ENCODE measurements at regions not wholly inside any gene's neighbourhood (a gene's known extent, or its start where the extent isn't known, plus 50 kb on each side); places are given as distances from the start of the nearest gene placed in this dataset.

DNA sequence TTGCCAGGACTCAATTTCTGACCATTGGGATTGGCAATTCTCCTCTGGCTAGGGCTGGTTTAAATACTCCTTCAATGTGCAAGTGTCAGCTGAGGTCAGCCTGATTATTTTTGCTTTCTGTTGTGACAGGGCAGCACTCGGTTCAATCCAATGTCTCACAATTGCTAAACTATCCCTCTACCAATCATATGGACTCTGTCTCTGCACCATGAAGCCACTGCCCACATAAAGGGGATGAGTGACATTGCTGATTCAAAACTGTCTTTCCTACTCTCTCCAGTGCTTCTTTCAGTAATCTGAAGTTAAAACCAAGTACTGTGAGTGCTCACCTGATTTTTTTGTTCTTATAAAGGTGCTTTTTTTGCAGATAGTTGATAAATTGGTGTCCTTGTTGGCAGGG, 1030.7 kb downstream of the GLUD2 start:
- TF ChIP-seq, protein P1, sequence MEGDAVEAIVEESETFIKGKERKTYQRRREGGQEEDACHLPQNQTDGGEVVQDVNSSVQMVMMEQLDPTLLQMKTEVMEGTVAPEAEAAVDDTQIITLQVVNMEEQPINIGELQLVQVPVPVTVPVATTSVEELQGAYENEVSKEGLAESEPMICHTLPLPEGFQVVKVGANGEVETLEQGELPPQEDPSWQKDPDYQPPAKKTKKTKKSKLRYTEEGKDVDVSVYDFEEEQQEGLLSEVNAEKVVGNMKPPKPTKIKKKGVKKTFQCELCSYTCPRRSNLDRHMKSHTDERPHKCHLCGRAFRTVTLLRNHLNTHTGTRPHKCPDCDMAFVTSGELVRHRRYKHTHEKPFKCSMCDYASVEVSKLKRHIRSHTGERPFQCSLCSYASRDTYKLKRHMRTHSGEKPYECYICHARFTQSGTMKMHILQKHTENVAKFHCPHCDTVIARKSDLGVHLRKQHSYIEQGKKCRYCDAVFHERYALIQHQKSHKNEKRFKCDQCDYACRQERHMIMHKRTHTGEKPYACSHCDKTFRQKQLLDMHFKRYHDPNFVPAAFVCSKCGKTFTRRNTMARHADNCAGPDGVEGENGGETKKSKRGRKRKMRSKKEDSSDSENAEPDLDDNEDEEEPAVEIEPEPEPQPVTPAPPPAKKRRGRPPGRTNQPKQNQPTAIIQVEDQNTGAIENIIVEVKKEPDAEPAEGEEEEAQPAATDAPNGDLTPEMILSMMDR (IDR thresholded peaks at IDR 0.05), result no peak
- no peak for TF ChIP-seq POLR2A (IDR thresholded peaks at IDR 0.05)
